Middle frontal gyrus (tissue), 1 donor: ENCODE measurements at regions not wholly inside any gene's neighbourhood (a gene's known extent, or its start where the extent isn't known, plus 50 kb on each side); places are given as distances from the start of the nearest gene placed in this dataset.

Experiments
- DNase-seq: peaks from one replicate; pipeline ENCODE4 v3.0.0-alpha.2; 2015; ENCODE audit warnings: low spot score; ENCODE audit errors: extremely low spot score

- DNase-seq, result no peak
Measured at GRCh38 chr2:155412598-155412997, 714.1 kb downstream of the KCNJ3 start.

DNA sequence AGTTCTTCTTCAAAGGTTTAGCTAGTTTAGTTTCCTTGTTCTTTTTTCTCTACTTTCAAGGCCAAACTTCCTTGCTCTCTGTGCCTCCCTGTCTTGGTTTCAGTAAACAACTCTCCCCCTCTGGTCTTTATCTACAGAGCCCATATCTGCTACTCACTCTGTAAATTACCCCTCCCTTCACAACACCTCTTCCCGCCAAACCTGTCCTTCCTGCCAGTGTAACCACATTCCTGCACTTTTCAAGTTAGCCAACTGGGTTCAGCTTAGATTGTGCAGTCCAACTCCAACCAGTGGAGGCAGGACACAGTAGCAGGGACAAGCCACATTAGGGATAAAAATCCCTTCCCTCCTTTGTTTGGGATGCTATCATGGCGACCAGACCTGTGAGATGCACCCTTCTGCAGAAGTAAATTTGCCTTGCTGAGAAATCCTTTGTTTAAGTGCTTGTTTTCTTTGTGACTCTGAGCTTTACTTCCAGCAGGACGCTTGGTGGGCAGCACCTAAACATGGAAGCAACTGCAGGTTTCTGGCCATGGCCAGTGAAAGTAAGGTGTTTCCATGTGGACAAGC, 706.0 kb downstream of the KCNJ3 start:
- no peak for DNase-seq

DNA sequence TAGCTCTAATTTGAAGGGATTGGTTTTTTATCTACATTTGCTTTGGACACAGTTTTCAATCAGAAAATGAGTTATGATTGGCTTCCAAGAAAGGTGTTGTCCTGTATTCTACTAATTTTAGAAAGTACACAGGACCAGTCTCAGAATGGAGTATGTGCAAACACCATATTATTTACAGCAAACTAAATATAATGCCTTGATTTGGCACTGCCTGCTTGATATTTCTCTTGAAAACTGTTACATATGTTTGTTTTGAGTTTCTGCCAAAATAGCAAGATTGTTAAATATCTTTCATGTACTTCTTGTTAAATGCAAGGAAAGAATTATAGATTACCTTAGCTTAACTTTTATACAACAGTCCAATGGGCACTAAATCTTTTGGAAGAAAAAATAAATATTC, 694.9 kb downstream of the KCNJ3 start:
- DNase-seq, result no peak

GRCh38 chr2:155391613-155392130, 693.2 kb downstream of the KCNJ3 start:
- DNase-seq, result no peak

GRCh38 chr2:155389224-155389623, 690.7 kb downstream of the KCNJ3 start:
- no peak for DNase-seq

DNA sequence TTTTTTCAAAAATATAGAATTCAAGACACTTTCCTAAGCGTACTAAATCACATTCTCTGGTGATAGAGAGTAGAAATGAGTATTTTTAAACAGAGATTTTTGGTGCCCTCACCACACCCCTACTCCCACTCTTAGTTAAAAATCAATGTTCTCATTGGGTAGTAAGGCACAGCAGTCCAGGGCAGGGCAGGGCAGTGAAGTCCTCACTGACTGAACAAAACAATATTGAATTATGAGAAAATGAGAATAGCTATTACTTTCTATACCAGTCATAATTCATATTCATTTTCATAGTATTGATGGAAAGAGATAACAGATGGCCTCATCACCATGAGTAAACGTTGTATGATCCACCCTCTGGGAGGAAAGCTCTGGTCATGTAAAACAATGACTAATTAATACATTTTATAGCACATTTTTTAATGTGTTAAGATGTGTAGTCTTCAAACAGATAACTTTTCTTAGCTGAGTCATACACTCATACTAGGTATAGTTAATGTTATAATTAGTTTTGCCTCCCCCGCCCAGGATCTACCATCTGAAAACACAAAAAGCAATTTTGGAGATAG, 686.1 kb downstream of the KCNJ3 start:
- no peak for DNase-seq

GRCh38 chr2:155382776-155383175, 684.3 kb downstream of the KCNJ3 start:
- no peak for DNase-seq

- DNase-seq, result no peak
Measured at GRCh38 chr2:155381436-155381835, 682.9 kb downstream of the KCNJ3 start.

DNA sequence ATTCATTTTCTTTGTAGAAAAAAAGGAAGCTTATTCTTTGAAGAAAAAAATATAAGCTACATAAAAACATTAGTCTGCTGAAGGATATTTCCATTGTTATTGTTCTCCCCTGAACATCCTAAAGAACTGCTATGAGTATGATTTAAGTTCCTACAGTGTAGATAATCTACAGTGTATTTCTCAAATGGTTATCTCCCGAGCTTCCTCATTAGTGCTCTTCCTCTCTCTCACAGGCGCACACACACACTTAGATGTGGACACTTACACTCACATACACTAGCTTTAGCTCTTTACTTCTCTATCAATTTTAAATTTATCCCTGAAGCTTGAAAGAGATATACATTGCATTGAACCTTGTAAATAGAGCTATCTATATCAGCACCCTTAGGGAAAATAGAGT, 681.0 kb downstream of the KCNJ3 start:
- no peak for DNase-seq

- DNase-seq, result no peak
Measured at GRCh38 chr2:155377931-155378444, 679.5 kb downstream of the KCNJ3 start.

DNA sequence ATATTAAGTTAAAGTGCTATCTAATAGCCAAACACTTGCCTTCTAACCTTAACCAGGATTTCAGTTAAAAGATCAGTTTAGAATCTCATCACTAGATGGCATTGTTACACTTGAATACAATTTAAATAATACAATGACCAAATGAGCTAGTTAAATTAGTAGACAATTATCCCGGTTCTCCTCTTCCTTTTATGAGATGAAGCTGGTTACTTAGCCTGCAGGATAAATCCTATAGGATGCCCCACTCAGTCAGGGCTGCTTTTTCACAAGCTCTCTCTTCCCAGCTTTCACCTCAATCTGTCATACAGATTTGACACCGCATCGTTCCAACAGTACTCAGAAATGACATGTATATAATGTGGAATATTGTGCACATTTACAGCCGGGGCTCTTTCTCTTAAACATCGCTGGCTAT, 678.8 kb downstream of the KCNJ3 start:
- no peak for DNase-seq

- DNase-seq, result no peak
Measured at GRCh38 chr2:155372969-155373368, 674.5 kb downstream of the KCNJ3 start.

- DNase-seq, result peak; percentile 36
Measured at GRCh38 chr2:155368934-155369333, 670.4 kb downstream of the KCNJ3 start.

DNA sequence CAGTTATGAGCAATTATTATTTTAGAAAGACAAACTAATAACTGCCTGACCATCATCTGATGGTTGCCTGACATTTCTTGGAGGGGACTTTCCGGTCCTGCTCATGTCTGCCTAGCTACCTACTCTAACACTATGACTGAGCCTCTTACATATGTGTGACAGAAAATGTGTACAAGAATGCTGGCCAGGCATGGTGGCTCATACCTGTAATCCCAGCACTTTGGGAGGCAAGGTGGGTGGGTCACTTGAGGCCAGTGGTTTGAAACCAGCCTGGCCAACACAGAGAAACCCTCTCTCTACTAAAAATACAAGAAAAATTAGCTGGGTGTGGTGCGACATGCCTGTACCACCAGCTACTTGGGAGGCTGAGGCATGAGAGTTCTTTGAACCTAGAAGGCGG, 666.3 kb downstream of the KCNJ3 start:
- no peak for DNase-seq

- no peak for DNase-seq
Measured at GRCh38 chr2:155363349-155363888, 664.9 kb downstream of the KCNJ3 start.

DNA sequence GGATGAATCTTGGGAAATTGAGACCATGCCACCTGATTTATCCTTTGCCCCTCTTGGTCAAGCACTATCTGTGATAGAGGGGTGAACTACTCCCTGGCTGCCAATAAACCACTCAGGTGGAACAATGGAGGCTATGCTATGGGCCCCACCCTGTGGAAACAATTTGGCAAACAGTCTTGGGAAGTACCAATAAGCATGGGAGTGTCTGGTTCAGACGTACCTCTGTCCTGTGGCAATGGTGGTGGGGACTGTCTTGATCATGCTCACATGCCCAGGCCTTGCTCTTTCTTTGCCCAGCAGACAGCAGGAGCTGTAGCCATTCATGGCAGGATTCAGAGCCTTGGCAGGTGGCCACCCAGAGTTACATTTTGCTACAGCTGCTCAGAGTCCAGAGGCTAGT, 658.7 kb downstream of the KCNJ3 start:
- no peak for DNase-seq

DNA sequence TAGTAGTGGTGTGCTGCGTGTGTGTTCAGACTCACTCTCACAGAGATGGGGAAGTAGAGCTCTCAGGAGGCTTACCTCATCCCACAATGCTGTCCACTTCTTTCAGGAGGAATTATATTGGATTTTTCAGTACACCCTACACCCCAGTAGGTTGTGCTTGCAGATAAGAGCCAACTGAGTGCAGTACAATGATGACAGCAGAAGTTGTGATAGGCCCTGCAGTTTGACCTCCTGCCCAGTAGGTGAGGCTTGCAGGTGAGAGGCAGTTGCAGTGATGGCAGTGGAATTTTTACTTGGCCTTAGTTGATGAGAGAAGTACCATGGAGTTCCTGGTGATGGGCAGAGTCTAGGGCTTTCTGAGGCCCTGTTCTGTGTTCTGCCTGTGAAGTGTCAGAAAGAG, 657.8 kb downstream of the KCNJ3 start:
- no peak for DNase-seq

DNA sequence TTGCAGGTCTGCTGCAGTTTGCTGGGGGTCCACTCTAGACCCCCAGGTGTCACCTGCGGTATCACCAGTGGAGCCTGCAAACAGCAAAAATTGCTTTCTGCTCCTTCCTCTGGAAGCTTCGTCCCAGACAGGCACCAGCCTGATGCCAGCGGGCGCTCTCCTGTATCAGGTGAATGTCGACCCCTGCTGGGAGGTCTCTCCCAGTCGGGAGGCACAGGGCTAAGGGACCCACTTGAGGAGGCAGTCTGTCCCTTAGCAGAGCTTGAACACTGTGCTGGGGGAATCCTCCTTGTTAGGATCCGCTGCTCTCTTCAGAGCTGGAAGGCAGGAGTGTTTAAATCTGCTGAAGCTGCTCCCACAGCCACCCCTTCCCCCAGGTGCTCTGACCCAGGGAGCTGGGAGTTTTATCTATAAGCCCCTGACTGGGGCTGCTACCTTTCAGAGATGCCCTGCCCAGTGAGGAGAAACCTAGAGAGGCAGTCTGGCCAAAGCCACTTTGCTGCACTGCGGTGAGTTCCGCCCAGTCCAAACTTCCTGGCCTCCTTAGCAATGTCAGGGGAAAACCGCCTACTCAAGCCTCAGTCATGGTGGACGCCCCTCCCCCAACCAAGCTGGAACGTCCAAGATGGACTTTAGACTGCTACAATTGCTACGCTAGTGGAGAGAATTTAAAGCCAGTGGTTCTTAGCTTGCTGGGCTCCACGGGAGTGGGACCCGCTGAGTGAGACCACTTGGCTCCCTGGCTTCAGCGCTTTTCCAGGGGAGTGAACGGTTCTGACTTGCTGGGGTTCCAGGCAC, 652.5 kb downstream of the KCNJ3 start:
- no peak for DNase-seq

DNA sequence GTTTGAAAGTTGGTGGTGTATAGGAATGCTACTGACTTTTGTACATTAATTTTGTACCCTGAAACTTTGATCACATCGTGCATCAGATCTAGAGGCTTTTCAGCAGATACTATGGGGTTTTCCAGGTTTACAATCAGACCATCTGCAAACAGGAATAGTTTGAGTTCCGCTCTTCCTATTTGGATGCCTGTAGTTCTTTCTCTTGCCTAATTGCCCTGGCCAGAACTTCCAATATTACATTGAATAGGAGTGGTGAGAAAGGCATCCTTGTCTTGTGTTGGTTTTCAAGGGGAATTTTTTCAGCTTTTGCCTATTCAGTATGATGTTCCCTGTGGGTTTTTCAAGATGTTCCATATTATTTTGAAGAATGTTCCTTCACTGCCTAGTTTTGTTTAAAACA, 633.5 kb downstream of the KCNJ3 start:
- no peak for DNase-seq

DNA sequence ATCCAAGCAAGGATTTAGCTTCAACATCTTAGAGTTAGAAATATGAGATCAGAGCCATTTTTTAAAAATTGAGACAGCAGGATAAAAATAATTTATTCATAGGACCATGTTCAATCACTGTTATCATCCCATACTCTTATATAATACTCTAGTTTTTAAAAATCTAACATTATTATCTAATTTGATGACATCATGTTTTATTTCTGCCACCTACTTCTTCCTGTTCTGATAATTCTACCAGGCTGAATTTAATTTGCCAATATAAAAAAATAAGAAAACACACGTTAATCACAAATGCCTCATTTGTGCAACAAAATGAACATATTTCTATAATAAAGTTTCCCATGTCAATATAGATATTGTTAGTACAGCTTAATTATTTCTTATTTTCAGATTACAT, 621.7 kb downstream of the KCNJ3 start:
- no peak for DNase-seq

DNA sequence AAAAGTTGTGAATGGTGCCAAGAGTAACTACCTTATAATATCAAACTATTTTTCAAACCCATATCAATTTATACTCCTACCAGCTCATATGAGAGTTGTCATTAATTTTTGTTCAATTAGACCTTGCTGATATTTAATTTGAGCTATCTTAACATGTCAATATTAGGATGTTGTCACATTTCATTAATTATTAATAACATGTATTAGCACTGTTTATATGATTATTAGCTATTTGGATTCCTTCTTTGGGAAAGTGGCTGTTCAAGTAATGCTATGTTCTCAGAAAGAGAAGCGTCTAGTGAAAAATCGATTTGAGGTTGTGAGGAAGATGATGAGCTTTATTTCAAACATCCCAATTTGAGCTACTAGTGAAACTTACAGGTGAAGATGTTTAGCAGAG, 620.2 kb downstream of the KCNJ3 start:
- DNase-seq, result no peak

GRCh38 chr2:155315768-155316167, 617.3 kb downstream of the KCNJ3 start:
- no peak for DNase-seq
